K562 (cell line): ENCODE measurements at regions not wholly inside any gene's neighbourhood (a gene's known extent, or its start where the extent isn't known, plus 50 kb on each side); places are given as distances from the start of the nearest gene placed in this dataset.

Experiments used
- ATAC-seq: fragments of 200-7000 bp; cut with Tn5 transposase; 3 replicates; pipeline ENCODE4 v1.9.1; 2020; ENCODE audit warnings: moderate library complexity
- BruUV-seq: library from RNA; stranded (reverse); fragments of 400-500 nt; replicated peaks from 2 replicates; lab custom pipeline; 2021; lab: Mats Ljungman, UMichigan
- CTCF ChIA-PET: fragments of 300-600 bp; formaldehyde crosslinking; extraction: SDS; loops from one replicate; lab custom pipeline; 2021; ENCODE audit warnings: low intra/inter-chr PET ratio; lab: Yijun Ruan, JAX
- POLR2A ChIA-PET: fragments of 300-600, 350-650 bp; sonication (Branson Sonifier 250); formaldehyde crosslinking; extraction: SDS; loops from one replicate; lab custom pipeline; 2021; ENCODE audit warnings: antibody characterized with exemption, inconsistent platforms; lab: Yijun Ruan, JAX
- DNase-seq, 4 experiments: peaks; one replicate each; pipeline versions ENCODE4 v3.0.0 to v3.0.0-alpha.2; 2011 to 2018; ENCODE audit warnings: low spot score in 3 of 4, mixed read lengths in 3 of 4; ENCODE audit errors: extremely low read depth in 1 of 4
- FAIRE-seq: peaks from 2 replicates; lab custom pipeline; 2011; peaks lifted over from hg19 to GRCh38; lab: Jason Lieb, UNC
- H2AFZ ChIP-seq: 2 replicates; pipeline ENCODE4 v1.6.0; 2011; ENCODE audit warnings: low read depth, low read length, control low read depth, inconsistent platforms
- H3K27ac ChIP-seq: fragments of 200-600 bp; 3 replicates; pipeline ENCODE4 v1.8.0; 2011; ENCODE audit warnings: low read depth, mild to moderate bottlenecking, control low read depth, inconsistent platforms, low read length, moderate library complexity, mixed read lengths; ENCODE audit errors: extremely low read depth
- H3K27me3 ChIP-seq, 2 experiments: fragments of 300-600 bp in 1 of 2; 2 replicates in 1 of 2; 3 replicates in 1 of 2; pipeline versions ENCODE4 v1.6.0 to v1.8.0; 2011; ENCODE audit warnings: inconsistent platforms in 2 of 2, low read length in 2 of 2, mild to moderate bottlenecking in 1 of 2, mixed read lengths in 1 of 2, moderate library complexity in 1 of 2; ENCODE audit not compliant: control insufficient read depth in 2 of 2, insufficient read depth in 2 of 2
- H3K36me3 ChIP-seq: fragments of 300-600 bp; 3 replicates; pipeline ENCODE4 v1.8.0; 2011; ENCODE audit warnings: mild to moderate bottlenecking, low read length, inconsistent platforms; ENCODE audit not compliant: control insufficient read depth, insufficient read depth
- H3K4me1 ChIP-seq, 2 experiments: fragments of 200-600 bp in 1 of 2; replicated peaks in 1 of 2; 2 replicates in 1 of 2; 3 replicates in 1 of 2; pipeline versions ENCODE4 v1.5.1 to v1.8.0; 2011; ENCODE audit warnings: inconsistent platforms in 2 of 2, low read length in 2 of 2, mild to moderate bottlenecking in 1 of 2, mixed read lengths in 1 of 2, moderate library complexity in 1 of 2; ENCODE audit not compliant: control insufficient read depth in 2 of 2, insufficient read depth in 2 of 2
- H3K4me2 ChIP-seq: 2 replicates; pipeline ENCODE4 v1.6.1; 2011; ENCODE audit warnings: low read length, control low read depth, inconsistent platforms, mixed read lengths; ENCODE audit not compliant: insufficient read depth
- H3K4me3 ChIP-seq: fragments of 200-600 bp; sonication (generic), shearing (Covaris generic); 2 replicates; pipeline ENCODE4 v1.5.1; 2016; ENCODE audit warnings: control low read depth, inconsistent platforms
- H3K79me2 ChIP-seq: fragments of 200-600 bp; 3 replicates; pipeline ENCODE4 v1.8.0; 2011; ENCODE audit warnings: low read length, inconsistent platforms; ENCODE audit not compliant: control insufficient read depth, insufficient read depth
- H3K9ac ChIP-seq, 2 experiments: 2 replicates each; pipeline versions ENCODE4 v1.6.0 to v1.6.1; 2011; ENCODE audit warnings: low read depth in 2 of 2, low read length in 2 of 2, control low read depth in 1 of 2, inconsistent platforms in 1 of 2, mild to moderate bottlenecking in 1 of 2, mixed read lengths in 1 of 2; ENCODE audit not compliant: insufficient read depth in 1 of 2
- H3K9me1 ChIP-seq: one replicate; pipeline ENCODE4 v1.6.0; 2011; ENCODE audit warnings: inconsistent platforms, mild to moderate bottlenecking, low read length, moderate library complexity; ENCODE audit not compliant: control insufficient read depth, insufficient read depth
- H3K9me3 ChIP-seq: replicated peaks from 2 replicates; pipeline ENCODE4 v1.5.1; 2011; ENCODE audit warnings: low read depth, low read length, inconsistent platforms; ENCODE audit not compliant: control insufficient read depth, insufficient read depth
- H4K20me1 ChIP-seq: replicated peaks from 2 replicates; pipeline ENCODE4 v1.6.1; 2011; ENCODE audit warnings: low read length, inconsistent platforms, mixed read lengths; ENCODE audit not compliant: control insufficient read depth, insufficient read depth
- ASH1L ChIP-seq: fragments of 450-650 bp; IDR thresholded peaks from 2 replicates; pipeline ENCODE4 v1.6.1; 2018; ENCODE audit warnings: borderline replicate concordance, mild to moderate bottlenecking, low read depth; ENCODE audit not compliant: partially characterized antibody
- ATF7 ChIP-seq: fragments of 450-650 bp; IDR thresholded peaks from 2 replicates; pipeline ENCODE4 v1.7.1; 2014; ENCODE audit warnings: mild to moderate bottlenecking, moderate library complexity
- FOXJ2 ChIP-seq: fragments of 200-800 bp; sonication (Bioruptor generic); IDR thresholded peaks from 2 replicates; pipeline ENCODE4 v1.6.1; 2016; ENCODE audit warnings: missing genetic modification characterization, missing compliant biosample characterization
- GATAD2A ChIP-seq: fragments of 450-650 bp; IDR thresholded peaks from 2 replicates; pipeline ENCODE4 v1.6.1; 2017
- HSF4 ChIP-seq: fragments of 250-450 bp; sonication (Bioruptor Pico); IDR thresholded peaks from 2 replicates; pipeline ENCODE4 v2.1.2; 2022; ENCODE audit warnings: mild to moderate bottlenecking, moderate library complexity, borderline replicate concordance
- KAT8 ChIP-seq: fragments of 450-650 bp; IDR thresholded peaks from 2 replicates; pipeline ENCODE4 v1.6.1; 2016; ENCODE audit warnings: low read depth, mild to moderate bottlenecking
- SP2 ChIP-seq: IDR thresholded peaks from 2 replicates; pipeline ENCODE4 v1.6.1; 2011; ENCODE audit warnings: mild to moderate bottlenecking, low read depth, low read length, moderate library complexity; ENCODE audit not compliant: poor library complexity, severe bottlenecking; ENCODE audit errors: extremely low read depth
- SPI1 ChIP-seq: IDR thresholded peaks from 2 replicates; pipeline ENCODE4 v1.6.1; 2011; ENCODE audit warnings: low read depth, low read length, control low read depth, borderline replicate concordance
- ZNF395 ChIP-seq: fragments of 200-800 bp; sonication (Bioruptor generic); IDR thresholded peaks from 2 replicates; pipeline ENCODE4 v1.6.1; 2017; ENCODE audit warnings: missing genetic modification characterization, missing compliant biosample characterization
- ZNF407 ChIP-seq: fragments of 450-650 bp; IDR thresholded peaks from 2 replicates; pipeline ENCODE4 v1.6.1; 2016; ENCODE audit warnings: low read depth
- ZZZ3 ChIP-seq: fragments of 450-650 bp; IDR thresholded peaks from 2 replicates; pipeline ENCODE4 v1.6.1; 2016; ENCODE audit warnings: antibody characterized with exemption, mild to moderate bottlenecking, moderate library complexity
- WGBS: fragments of 100-300 bp; shearing (Covaris generic); methylation state at CpG from one replicate; pipeline ENCODE4 v1.1.6; 2016; ENCODE audit warnings: low coverage, mixed read lengths; ENCODE audit not compliant: insufficient coverage; ENCODE audit errors: missing lambda C conversion rate; 5-methylcytosine and 5-hydroxymethylcytosine counted together
- in situ Hi-C: fragments of 300-500 bp; cut with MboI; formaldehyde crosslinking; loops from 4 replicates; pipeline ENCODE4 v1.15.0; 2018; ENCODE audit warnings: inconsistent platforms, mixed read lengths
- intact Hi-C: fragments of 100-400 bp; cut with micrococcal nuclease; formaldehyde crosslinking; loops from 2 replicates; pipeline ENCODE4 v1.14.2; 2022

- TF ChIP-seq ZZZ3 (no peak), FOXJ2 (tag) (no peak), HSF4 (no peak), ASH1L (no peak), GATAD2A (no peak), ATF7 (no peak), ZNF395 (CRISPR knock-in tag) (no peak), SPI1 (no peak)
Measured at GRCh38 chr6:142696123-142697000, 248.6 kb downstream of the HIVEP2 start (continued).

- DNase-seq: no peak
- H3K9me1 ChIP-seq: no peaks in the 10 kb centered on the region
- H3K4me3 ChIP-seq: no peak overlapping the region
- no peaks in the 10 kb centered on the region for H3K36me3 ChIP-seq
- 6% methylated on average over 3 of the region's 3 CpGs for WGBS
- in situ Hi-C loops (loop anchor here (25.0 kb wide), 1 partner anchor 590 kb away; no protein-coding TSS in a partner anchor), intact Hi-C loops (no loop called here)
- H3K27ac ChIP-seq: no peak overlapping the region
- CTCF ChIA-PET: no interaction called here
- peaks cover 0 to 16% of the 10 kb centered on the region in 2 experiments; a peak in 3 of 5 replicates for H3K27me3 ChIP-seq
- H3K9me3 ChIP-seq: no peaks in the 10 kb centered on the region
- no peaks in the 10 kb centered on the region for H3K79me2 ChIP-seq
- BruUV-seq: no TSS peak
- POLR2A ChIA-PET: interaction anchor here (0.7 kb wide), 1 partner anchor 274 kb away, joined by 3 read pairs; no protein-coding TSS in a partner anchor
- no peak overlapping the region for H3K4me2 ChIP-seq
- no peak overlapping the region for H3K9ac ChIP-seq
- FAIRE-seq: no peak
- no peak for ATAC-seq
- H3K4me1 ChIP-seq: no peaks in the 10 kb centered on the region
- H2AFZ ChIP-seq: no peak overlapping the region
- H4K20me1 ChIP-seq: no peaks in the 10 kb centered on the region
- no peak for TF ChIP-seq ZNF407
- no peak for TF ChIP-seq KAT8
- TF ChIP-seq SP2: no peak
Measured at GRCh38 chr6:142697001-142697335, 248.0 kb downstream of the HIVEP2 start.
